HEK293T (cell line): ENCODE measurements at regions not wholly inside any gene's neighbourhood (a gene's known extent, or its start where the extent isn't known, plus 50 kb on each side); places are given as distances from the start of the nearest gene placed in this dataset.

ENCODE experiments used
- CTCF ChIA-PET: fragments of 350-600 bp; formaldehyde crosslinking; extraction: SDS; loops from one replicate; lab custom pipeline; 2021; ENCODE audit warnings: antibody characterized with exemption, inconsistent platforms; lab: Yijun Ruan, JAX
- POLR2A ChIA-PET: fragments of 350-600 bp; formaldehyde crosslinking; extraction: SDS; loops from one replicate; lab custom pipeline; 2020; ENCODE audit warnings: antibody characterized with exemption, inconsistent platforms; lab: Yijun Ruan, JAX
- DNase-seq: peaks from one replicate; pipeline ENCODE4 v3.0.0; 2012; ENCODE audit warnings: mixed read lengths; ENCODE audit errors: extremely low spot score
- ARNT ChIP-seq: fragments of 450-650 bp; IDR thresholded peaks from 2 replicates; pipeline ENCODE4 v1.6.1; 2017; ENCODE audit warnings: mild to moderate bottlenecking
- BHLHE40 ChIP-seq: fragments of 450-650 bp; IDR thresholded peaks from 2 replicates; pipeline ENCODE4 v1.6.1; 2016; ENCODE audit warnings: mild to moderate bottlenecking, moderate library complexity, borderline replicate concordance
- CTBP1 ChIP-seq: fragments of 450-650 bp; IDR thresholded peaks from 2 replicates; pipeline ENCODE4 v1.6.1; 2016; ENCODE audit warnings: borderline replicate concordance
- ELF4 ChIP-seq: fragments of 450-650 bp; IDR thresholded peaks from 2 replicates; pipeline ENCODE4 v1.6.1; 2017; ENCODE audit warnings: antibody characterized with exemption
- FOXA1 ChIP-seq: fragments of 450-650 bp; IDR thresholded peaks from 2 replicates; pipeline ENCODE4 v1.6.1; 2016; ENCODE audit warnings: mild to moderate bottlenecking
- FOXK2 ChIP-seq: fragments of 450-650 bp; IDR thresholded peaks from 2 replicates; pipeline ENCODE4 v1.6.1; 2016; ENCODE audit warnings: mild to moderate bottlenecking
- FOXM1 ChIP-seq: fragments of 450-650 bp; IDR thresholded peaks from 2 replicates; pipeline ENCODE4 v1.6.1; 2017; ENCODE audit warnings: mild to moderate bottlenecking, borderline replicate concordance
- HDGF ChIP-seq: fragments of 450-650 bp; IDR thresholded peaks from 2 replicates; pipeline ENCODE4 v1.6.1; 2017; ENCODE audit warnings: antibody characterized with exemption, borderline replicate concordance
- L3MBTL2 ChIP-seq: fragments of 450-650 bp; conservative IDR thresholded peaks from 2 replicates; pipeline ENCODE4 v1.6.1; 2016; ENCODE audit warnings: mild to moderate bottlenecking
- LEF1 ChIP-seq: fragments of 450-650 bp; IDR thresholded peaks from 2 replicates; pipeline ENCODE4 v1.6.1; 2017; ENCODE audit warnings: mild to moderate bottlenecking, borderline replicate concordance
- NFRKB ChIP-seq: fragments of 450-650 bp; IDR thresholded peaks from 2 replicates; pipeline ENCODE4 v1.6.1; 2016; ENCODE audit warnings: mild to moderate bottlenecking, moderate library complexity
- SP1 ChIP-seq: fragments of 450-650 bp; IDR thresholded peaks from 2 replicates; pipeline ENCODE4 v1.6.1; 2017
- SUZ12 ChIP-seq: fragments of 450-650 bp; IDR thresholded peaks from 2 replicates; pipeline ENCODE4 v1.6.1; 2016; ENCODE audit warnings: mild to moderate bottlenecking
- TARDBP ChIP-seq: fragments of 450-650 bp; IDR thresholded peaks from 2 replicates; pipeline ENCODE4 v1.6.1; 2016
- ZNF384 ChIP-seq: fragments of 450-650 bp; IDR thresholded peaks from 2 replicates; pipeline ENCODE4 v1.6.1; 2016
- TF ChIP-seq, protein P1 (sequence below): fragments of 450-650 bp; IDR thresholded peaks from 2 replicates; pipeline ENCODE4 v1.6.1; 2016

DNA sequence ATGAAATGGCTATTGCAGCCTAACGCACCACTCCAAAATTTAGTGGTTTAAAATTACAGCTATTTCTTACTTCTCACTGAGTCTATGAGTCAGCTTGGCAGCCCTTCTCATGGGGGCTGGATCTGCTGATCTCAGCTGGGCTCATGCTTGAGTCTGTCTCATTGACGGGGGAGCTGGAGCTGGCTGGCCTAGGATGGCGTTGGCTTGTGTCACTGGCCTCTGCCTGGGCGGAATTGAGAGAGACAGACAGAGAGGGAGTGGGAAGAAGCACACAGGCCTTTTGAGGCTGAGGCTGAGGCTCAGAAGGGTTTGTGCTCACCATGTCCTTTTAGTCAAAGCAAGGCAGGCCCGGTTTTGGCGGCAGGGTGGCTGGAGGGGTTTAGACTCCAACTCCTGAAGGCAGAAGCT is 412.1 kb upstream of the MYT1L start:
- no peak for DNase-seq
- POLR2A ChIA-PET = no interaction called here
- CTCF ChIA-PET = no interaction called here
- no peak for TF ChIP-seq ARNT
- TF ChIP-seq SP1 = no peak
- TF ChIP-seq HDGF = no peak
- TF ChIP-seq CTBP1 = no peak
- no peak for TF ChIP-seq TARDBP
- no peak for TF ChIP-seq FOXK2
- no peak for TF ChIP-seq ELF4
- no peak for TF ChIP-seq NFRKB
- TF ChIP-seq FOXA1 = no peak

DNA sequence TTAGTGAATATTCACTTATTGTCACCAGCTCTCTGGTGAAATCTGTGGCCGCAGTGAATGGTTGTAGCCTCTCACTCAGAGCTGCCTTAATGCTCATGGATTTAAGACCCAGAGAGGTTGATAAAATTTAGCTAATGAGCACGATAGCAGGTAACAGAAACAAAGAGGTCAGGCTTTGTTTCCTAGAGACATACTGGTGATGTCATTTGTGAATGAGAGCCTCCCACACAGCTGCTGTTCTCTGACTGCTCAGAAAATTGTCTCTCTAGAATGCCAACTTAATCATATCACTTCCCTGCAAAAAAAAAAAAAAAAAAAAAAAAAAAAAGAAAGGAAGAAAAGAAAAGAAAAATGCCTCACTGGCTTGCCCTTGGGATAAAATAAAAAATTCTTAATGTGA is 411.7 kb upstream of the MYT1L start:
- TF ChIP-seq ELF4 (no peak), FOXK2 (no peak), HDGF (no peak), ZNF384 (no peak)
- no peak for DNase-seq
- ChIA-PET CTCF (no interaction called here), POLR2A (no interaction called here)

DNA sequence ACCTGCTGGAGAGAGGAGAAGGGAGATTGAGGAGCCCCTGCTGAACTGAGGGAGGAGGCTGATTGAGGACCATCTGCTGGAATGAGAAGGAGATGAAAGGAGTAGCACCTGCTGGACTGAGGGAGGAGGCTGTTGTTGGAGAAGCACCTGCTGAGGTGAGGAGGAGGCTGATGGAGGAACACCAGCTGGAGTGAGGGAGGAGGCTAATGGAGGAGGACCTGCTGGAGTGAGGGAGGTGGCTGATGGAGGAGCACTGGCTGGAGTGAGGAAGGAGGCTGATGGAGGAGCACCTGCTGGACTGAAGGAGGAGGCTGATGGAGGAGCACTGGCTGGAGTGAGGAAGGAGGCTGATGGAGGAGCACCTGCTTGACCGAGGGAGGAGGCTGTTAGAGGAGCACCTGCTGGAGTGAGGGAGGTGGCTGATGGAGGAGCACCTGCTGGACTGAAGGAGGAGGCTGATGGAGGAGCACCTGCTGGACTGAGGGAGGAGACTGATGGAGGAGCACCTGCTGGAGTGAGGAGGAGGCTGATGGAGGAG is 409.2 kb upstream of the MYT1L start:
- ChIA-PET POLR2A (no interaction called here), CTCF (no interaction called here)
- no peak for DNase-seq
- no peak for TF ChIP-seq ARNT
- TF ChIP-seq ELF4 = no peak
- TF ChIP-seq CTBP1 = no peak
- no peak for TF ChIP-seq NFRKB
- TF ChIP-seq FOXM1 = no peak
- TF ChIP-seq SP1 = no peak
- TF ChIP-seq BHLHE40 = no peak
- no peak for TF ChIP-seq FOXK2
- TF ChIP-seq ZNF384 = no peak
- no peak for TF ChIP-seq HDGF
- TF ChIP-seq SUZ12 = no peak

DNA sequence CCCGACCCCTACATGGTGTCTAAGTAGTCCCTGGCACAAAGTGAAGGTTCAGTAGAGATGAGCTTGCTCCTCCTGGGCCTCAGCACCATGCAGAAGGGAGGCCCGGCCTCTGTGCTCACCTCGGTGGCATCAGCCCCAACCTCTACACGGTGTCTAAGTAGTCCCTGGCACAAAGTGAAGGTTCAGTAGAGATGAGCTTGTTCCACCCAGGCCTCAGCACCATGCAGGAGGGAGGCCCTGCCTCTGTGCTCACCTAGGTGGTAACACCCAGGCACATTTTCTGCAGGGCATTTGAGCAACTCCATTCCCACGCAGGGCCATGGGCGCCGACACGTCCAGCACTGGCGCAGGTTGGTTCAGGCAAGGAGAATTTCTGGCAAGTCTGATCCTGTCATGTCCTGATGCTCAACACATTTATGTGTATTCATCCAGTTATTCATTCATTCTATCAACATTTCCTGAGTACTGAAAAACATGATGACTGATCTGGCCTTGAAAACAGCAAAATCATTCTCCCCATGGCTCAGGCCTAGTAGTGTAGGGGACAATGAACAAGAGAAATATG is 408.2 kb upstream of the MYT1L start:
- CTCF ChIA-PET = no interaction called here
- no peak for TF ChIP-seq LEF1
- no peak for TF ChIP-seq FOXA1
- TF ChIP-seq, protein P1, sequence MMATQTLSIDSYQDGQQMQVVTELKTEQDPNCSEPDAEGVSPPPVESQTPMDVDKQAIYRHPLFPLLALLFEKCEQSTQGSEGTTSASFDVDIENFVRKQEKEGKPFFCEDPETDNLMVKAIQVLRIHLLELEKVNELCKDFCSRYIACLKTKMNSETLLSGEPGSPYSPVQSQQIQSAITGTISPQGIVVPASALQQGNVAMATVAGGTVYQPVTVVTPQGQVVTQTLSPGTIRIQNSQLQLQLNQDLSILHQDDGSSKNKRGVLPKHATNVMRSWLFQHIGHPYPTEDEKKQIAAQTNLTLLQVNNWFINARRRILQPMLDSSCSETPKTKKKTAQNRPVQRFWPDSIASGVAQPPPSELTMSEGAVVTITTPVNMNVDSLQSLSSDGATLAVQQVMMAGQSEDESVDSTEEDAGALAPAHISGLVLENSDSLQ = no peak
- TF ChIP-seq ZNF384 = no peak
- no peak for TF ChIP-seq HDGF
- no peak for TF ChIP-seq L3MBTL2
- no peak for TF ChIP-seq TARDBP
- no peak for TF ChIP-seq SUZ12
- no peak for TF ChIP-seq SP1
- no peak for TF ChIP-seq FOXK2
- TF ChIP-seq BHLHE40 = no peak
- no peak for TF ChIP-seq ARNT
- TF ChIP-seq CTBP1 = no peak
- no peak for DNase-seq
- POLR2A ChIA-PET = no interaction called here

DNA sequence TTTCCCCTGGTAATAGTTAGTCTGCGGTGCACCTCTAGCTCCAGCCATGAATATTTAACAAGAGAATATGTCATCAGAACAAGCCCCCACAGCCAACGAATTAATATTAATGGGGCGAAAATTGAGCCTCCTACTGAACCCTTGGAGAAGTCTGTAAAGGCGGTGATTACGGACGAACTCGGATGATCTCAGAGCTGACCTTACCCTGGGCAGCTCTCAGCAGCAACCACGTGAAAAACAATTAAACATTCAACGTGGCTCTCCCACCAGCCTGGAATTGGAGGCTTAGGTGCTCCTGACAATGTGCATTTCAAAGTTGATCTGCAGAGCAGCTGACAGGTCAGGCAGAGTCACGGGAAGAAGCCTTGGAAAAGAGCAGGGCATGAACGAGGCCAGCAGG is 407.6 kb upstream of the MYT1L start:
- CTCF ChIA-PET = no interaction called here
- DNase-seq = no peak
- POLR2A ChIA-PET = no interaction called here
- TF ChIP-seq NFRKB (no peak), LEF1 (no peak), SP1 (no peak), FOXM1 (no peak), HDGF (no peak)
- TF ChIP-seq, protein P1 = no peak

DNA sequence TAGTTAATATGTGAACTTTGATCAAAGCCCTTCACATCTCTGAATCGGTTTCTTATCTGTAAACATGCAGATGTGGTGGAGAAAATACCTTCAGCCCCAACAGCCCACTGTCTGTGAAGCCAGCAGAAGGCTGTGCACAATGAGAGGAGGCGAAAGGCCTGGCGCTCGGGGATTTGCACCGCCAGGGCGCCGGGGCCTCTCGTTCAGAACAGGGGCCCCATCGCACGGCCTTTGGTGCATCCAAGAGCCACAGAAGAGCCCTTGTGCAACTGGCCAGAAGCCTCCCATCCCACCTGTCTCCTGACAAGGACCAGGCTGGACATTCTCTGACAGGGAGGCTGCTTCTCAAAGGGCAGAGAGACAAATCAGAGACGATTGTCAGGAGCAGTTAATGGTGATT is 407.2 kb upstream of the MYT1L start:
- ChIA-PET POLR2A (no interaction called here), CTCF (no interaction called here)
- no peak for DNase-seq
- no peak for TF ChIP-seq LEF1
- TF ChIP-seq ARNT = no peak
- TF ChIP-seq ELF4 = no peak
- TF ChIP-seq BHLHE40 = no peak
- TF ChIP-seq HDGF = no peak
- no peak for TF ChIP-seq CTBP1
- no peak for TF ChIP-seq SUZ12
- no peak for TF ChIP-seq ZNF384

DNA sequence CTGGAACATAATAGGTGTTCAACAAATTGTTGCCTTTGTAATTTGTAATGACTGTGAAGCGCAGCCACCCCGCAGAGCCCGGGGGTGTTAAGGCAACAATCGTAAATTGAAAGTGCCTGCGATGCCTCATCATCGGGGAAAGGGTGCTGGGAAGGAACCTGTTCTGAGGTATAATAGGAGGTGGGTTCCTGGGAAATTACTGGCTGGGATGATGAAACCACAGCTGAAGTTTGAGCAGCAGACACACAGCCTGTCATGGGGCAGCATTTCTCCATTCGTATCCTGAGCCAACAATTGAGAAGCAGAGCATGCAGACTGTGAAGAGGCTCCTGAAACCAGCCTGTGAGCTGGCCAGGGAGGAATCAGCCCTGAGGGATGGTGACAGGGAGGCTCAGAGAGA is 404.0 kb upstream of the MYT1L start:
- no peak for TF ChIP-seq ELF4
- no peak for TF ChIP-seq CTBP1
- no peak for TF ChIP-seq L3MBTL2
- no peak for TF ChIP-seq HDGF
- TF ChIP-seq SP1 = no peak
- no peak for TF ChIP-seq BHLHE40
- no peak for TF ChIP-seq TARDBP
- TF ChIP-seq, protein P1 = no peak
- TF ChIP-seq LEF1 = no peak
- TF ChIP-seq NFRKB = no peak
- no peak for DNase-seq
- ChIA-PET POLR2A (no interaction called here), CTCF (no interaction called here)
